AG04449 (cell line): ENCODE measurements at regions not wholly inside any gene's neighbourhood (a gene's known extent, or its start where the extent isn't known, plus 50 kb on each side); places are given as distances from the start of the nearest gene placed in this dataset.

Experiments used
- CTCF ChIA-PET: fragments of 350-600 bp; formaldehyde crosslinking; extraction: SDS; loops from one replicate; lab custom pipeline; 2021; ENCODE audit warnings: antibody characterized with exemption; lab: Yijun Ruan, JAX
- POLR2A ChIA-PET: fragments of 400-600, 350-600 bp; formaldehyde crosslinking; extraction: SDS; loops from one replicate; lab custom pipeline; 2020; ENCODE audit warnings: antibody characterized with exemption, inconsistent platforms; lab: Yijun Ruan, JAX
- DNase-seq: peaks from one replicate; pipeline ENCODE4 v3.0.0-alpha.2; 2010; ENCODE audit warnings: low read depth, low spot score
- H3K4me3 ChIP-seq: 2 replicates; pipeline ENCODE4 v1.5.1; 2011; ENCODE audit warnings: low read depth, mild to moderate bottlenecking, control low read depth, low read length
- TF ChIP-seq, protein P1 (sequence below): IDR thresholded peaks from one replicate; pipeline ENCODE4 v1.5.1; 2011; ENCODE audit warnings: mild to moderate bottlenecking, moderate library complexity, low read length, control low read depth, inconsistent platforms; ENCODE audit not compliant: insufficient read depth; ENCODE audit errors: missing control alignments

DNA sequence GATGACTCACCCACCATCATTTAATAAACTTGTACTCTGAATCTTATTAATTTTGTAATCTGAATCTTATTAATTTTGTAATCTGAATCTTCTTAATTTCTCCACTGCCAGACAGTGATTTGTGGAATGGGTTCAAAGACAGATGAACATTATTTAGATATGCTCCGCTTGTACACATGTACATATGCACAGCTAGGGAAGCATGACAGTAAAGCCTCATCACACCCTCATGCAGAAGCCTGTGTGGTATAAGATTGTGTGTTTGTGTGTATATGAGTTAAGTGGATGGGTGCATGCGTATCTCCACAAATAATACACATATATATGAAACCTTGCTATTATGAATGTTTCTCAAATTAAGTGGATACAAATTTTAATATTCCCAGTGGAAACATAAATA lies 318.5 kb upstream of the SFRP2 start:
- POLR2A ChIA-PET = no interaction called here
- DNase-seq = no peak
- TF ChIP-seq, protein P1, sequence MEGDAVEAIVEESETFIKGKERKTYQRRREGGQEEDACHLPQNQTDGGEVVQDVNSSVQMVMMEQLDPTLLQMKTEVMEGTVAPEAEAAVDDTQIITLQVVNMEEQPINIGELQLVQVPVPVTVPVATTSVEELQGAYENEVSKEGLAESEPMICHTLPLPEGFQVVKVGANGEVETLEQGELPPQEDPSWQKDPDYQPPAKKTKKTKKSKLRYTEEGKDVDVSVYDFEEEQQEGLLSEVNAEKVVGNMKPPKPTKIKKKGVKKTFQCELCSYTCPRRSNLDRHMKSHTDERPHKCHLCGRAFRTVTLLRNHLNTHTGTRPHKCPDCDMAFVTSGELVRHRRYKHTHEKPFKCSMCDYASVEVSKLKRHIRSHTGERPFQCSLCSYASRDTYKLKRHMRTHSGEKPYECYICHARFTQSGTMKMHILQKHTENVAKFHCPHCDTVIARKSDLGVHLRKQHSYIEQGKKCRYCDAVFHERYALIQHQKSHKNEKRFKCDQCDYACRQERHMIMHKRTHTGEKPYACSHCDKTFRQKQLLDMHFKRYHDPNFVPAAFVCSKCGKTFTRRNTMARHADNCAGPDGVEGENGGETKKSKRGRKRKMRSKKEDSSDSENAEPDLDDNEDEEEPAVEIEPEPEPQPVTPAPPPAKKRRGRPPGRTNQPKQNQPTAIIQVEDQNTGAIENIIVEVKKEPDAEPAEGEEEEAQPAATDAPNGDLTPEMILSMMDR = no peak
- no peak overlapping the region for H3K4me3 ChIP-seq
- CTCF ChIA-PET = no interaction called here

- no peak overlapping the region for H3K4me3 ChIP-seq
- CTCF ChIA-PET = no interaction called here
- DNase-seq = no peak
- TF ChIP-seq, protein P1 = no peak
- POLR2A ChIA-PET = no interaction called here
Measured at GRCh38 chr4:154088741-154089140, 299.9 kb upstream of the SFRP2 start.

DNA sequence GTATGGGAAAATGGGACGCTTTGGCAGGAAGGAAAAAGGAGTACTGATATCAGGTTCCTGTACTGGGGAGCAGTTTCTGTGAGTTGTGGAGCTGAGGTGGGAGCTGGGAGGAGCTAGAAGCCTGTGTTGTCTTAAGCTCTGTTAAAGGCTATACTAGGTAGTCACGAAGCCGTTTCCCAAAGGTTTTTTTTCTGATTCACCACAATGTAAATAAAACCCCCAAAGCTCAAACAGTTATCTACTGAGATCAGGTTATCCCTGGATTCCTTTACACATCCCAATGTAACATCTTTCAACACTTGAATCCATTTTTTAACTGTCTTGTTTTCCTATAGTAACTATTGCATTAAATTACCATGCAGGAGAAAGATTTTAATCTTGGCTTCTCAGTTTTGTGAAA lies 297.4 kb upstream of the SFRP2 start:
- no peak for DNase-seq
- ChIA-PET CTCF (no interaction called here), POLR2A (no interaction called here)
- TF ChIP-seq, protein P1 = no peak
- H3K4me3 ChIP-seq = no peak overlapping the region

DNA sequence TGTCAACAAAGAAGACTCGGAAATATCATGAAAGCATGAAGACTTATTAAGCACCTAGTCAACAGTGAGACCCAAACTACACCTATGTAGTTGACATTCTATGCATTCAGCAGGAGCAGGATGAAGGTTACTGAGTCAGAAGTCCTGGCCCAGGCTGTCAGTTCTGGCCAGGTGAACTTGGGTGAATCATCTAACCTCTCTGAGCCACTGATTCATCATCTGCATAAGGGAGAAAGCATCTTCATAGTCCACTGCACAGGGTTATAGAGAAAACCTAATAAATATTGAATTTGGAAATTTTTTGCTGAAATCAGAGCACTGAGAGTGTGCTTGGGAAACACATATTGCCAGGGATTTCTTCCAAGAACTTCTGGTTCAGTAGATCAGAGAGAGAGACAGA lies 296.0 kb upstream of the SFRP2 start:
- ChIA-PET CTCF (no interaction called here), POLR2A (no interaction called here)
- TF ChIP-seq, protein P1 = no peak
- DNase-seq = no peak
- no peak overlapping the region for H3K4me3 ChIP-seq

DNA sequence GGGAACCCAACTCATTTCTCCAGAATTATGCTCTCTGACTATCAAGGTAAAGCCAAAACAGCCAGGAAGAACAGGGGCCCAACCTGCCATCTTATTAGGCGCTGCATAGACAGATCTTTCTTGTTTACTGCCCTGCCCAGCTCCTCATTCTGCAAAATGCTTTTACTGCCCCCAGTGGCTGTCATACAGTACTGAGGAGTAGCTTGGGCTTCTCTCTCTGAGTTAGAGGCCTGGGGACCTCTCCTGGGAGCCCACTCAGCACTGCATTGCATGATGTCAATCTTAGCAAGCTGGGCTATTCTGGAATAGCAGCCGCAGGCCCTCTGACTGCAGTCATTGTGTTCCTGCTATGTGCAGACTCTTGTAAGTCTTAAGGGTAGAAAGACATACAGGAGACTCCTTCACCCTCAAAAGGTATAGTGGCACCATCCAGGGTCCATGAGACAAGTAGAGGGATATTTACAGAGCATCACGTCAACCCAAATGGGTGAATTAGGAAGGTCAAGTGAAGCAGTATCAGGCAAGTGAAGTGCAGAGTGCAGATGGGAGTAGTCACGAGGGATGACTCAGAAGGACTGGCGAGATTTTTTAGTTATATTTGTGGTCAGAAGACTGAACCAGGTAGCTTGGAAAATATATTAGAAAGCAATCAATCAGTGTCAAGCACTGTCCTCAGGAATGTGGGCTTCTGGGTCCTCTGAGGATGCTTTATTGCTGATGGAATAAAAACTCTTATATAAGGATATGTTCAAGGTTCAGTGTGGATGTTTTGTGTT lies 294.1 kb upstream of the SFRP2 start:
- ChIA-PET CTCF (no interaction called here), POLR2A (no interaction called here)
- H3K4me3 ChIP-seq = no peak overlapping the region
- DNase-seq = no peak
- TF ChIP-seq, protein P1 = no peak

DNA sequence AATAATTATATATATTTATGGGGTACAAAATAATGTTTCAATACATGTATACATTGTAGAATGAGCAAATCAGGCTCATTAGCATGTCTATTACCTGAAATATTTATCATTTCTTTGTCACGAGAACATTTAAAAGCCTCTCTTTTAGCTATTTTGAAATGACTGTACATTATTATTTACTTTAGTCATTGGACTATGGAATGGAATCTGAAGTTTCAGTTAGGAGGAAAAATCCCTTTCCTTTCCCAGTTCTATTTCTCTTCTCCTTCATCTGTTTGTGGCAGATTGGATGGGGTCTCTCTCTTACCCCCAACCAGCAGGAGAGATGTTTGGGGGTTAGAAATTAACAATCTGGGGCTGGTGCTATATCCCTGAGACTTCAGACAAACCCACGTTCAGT lies 292.5 kb upstream of the SFRP2 start:
- DNase-seq = no peak
- no peak overlapping the region for H3K4me3 ChIP-seq
- ChIA-PET POLR2A (no interaction called here), CTCF (no interaction called here)
- TF ChIP-seq, protein P1 = no peak
